Endothelial cell of umbilical vein (primary cell): ENCODE measurements at regions not wholly inside any gene's neighbourhood (a gene's known extent, or its start where the extent isn't known, plus 50 kb on each side); places are given as distances from the start of the nearest gene placed in this dataset.

ENCODE experiments used
- CTCF ChIP-seq, 2 donors: IDR thresholded peaks; 1 replicate in 1 of 2; 2 replicates in 1 of 2; pipeline ENCODE4 v1.5.1; 2011; ENCODE audit warnings: low read length in 2 of 2, mild to moderate bottlenecking in 2 of 2, moderate library complexity in 2 of 2, control low read depth in 1 of 2, inconsistent platforms in 1 of 2, low read depth in 1 of 2; ENCODE audit not compliant: insufficient read depth in 1 of 2; ENCODE audit errors: extremely low read depth in 1 of 2
- EZH2 ChIP-seq: IDR thresholded peaks from 2 replicates; pipeline ENCODE4 v1.6.1; 2012; ENCODE audit warnings: borderline replicate concordance, low read depth, mild to moderate bottlenecking, moderate library complexity, low read length, inconsistent platforms; ENCODE audit not compliant: severe bottlenecking
- GATA2 ChIP-seq: IDR thresholded peaks from 2 replicates; pipeline ENCODE4 v1.7.0; 2011; ENCODE audit warnings: low read depth, mild to moderate bottlenecking, moderate library complexity, mixed read lengths, low read length; ENCODE audit not compliant: insufficient read length, insufficient read depth
- JUN ChIP-seq: IDR thresholded peaks from 2 replicates; pipeline ENCODE4 v1.6.1; 2011; ENCODE audit warnings: borderline replicate concordance, low read depth; ENCODE audit not compliant: insufficient read length, insufficient read depth
- MAX ChIP-seq: IDR thresholded peaks from 2 replicates; pipeline ENCODE4 v1.6.1; 2011; ENCODE audit not compliant: insufficient read depth, insufficient read length
- MYC ChIP-seq: IDR thresholded peaks from one replicate; pipeline ENCODE4 v1.6.1; 2011; ENCODE audit warnings: mild to moderate bottlenecking, low read depth, low read length
- POLR2A ChIP-seq: IDR thresholded peaks from 2 replicates; pipeline ENCODE4 v1.6.1; 2012; ENCODE audit warnings: low read depth, mild to moderate bottlenecking, control low read depth, low read length
- POLR2AphosphoS5 ChIP-seq: IDR thresholded peaks from 2 replicates; pipeline ENCODE4 v1.6.1; 2012; ENCODE audit warnings: low read depth, mild to moderate bottlenecking, control low read depth, low read length, moderate library complexity; ENCODE audit not compliant: insufficient read depth

DNA sequence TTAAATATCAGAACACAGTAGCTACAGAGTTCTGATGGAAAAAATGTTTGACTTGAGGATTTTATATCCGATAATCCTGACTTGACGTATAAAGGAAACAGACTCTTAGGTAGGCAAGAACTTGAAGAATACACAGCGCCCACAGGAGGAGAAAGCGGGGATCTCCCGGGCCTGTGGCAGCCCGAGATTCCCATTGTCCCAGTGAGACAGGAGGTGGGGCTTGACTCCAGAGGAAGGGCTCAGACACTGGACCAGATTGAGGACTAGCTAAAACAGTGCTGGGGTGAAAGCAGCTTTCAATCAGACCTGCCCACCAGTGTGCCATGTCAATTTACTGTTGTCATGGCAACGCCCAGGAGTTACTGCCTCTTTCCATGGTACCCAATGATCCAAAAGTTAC is 51.1 kb upstream of the C14orf180 start:
- TF ChIP-seq EZH2 (no peak), CTCF (IDR thresholded peaks at IDR 0.05; ENCODE audit: extremely low read depth in 1 of 2, insufficient read depth in 1 of 2, low read depth in 1 of 2, low read length in 2 of 2) (no peak), POLR2AphosphoS5 (no peak), MAX (no peak), POLR2A (no peak), JUN (no peak), MYC (no peak), GATA2 (no peak)
